ENCODE measurements at regions not wholly inside any gene's neighbourhood (a gene's known extent, or its start where the extent isn't known, plus 50 kb on each side); places are given as distances from the start of the nearest gene placed in this dataset.

- TF ChIP-seq ZNF850 (CRISPR knock-in tag; conservative IDR thresholded peaks at IDR 0.05): no peak
- TF ChIP-seq, protein P1, sequence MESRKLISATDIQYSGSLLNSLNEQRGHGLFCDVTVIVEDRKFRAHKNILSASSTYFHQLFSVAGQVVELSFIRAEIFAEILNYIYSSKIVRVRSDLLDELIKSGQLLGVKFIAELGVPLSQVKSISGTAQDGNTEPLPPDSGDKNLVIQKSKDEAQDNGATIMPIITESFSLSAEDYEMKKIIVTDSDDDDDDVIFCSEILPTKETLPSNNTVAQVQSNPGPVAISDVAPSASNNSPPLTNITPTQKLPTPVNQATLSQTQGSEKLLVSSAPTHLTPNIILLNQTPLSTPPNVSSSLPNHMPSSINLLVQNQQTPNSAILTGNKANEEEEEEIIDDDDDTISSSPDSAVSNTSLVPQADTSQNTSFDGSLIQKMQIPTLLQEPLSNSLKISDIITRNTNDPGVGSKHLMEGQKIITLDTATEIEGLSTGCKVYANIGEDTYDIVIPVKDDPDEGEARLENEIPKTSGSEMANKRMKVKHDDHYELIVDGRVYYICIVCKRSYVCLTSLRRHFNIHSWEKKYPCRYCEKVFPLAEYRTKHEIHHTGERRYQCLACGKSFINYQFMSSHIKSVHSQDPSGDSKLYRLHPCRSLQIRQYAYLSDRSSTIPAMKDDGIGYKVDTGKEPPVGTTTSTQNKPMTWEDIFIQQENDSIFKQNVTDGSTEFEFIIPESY (CRISPR knock-in tag; IDR thresholded peaks at IDR 0.05): no peak
- no peak for TF ChIP-seq NFYB (CRISPR knock-in tag; IDR thresholded peaks at IDR 0.05)
- TF ChIP-seq ZFP36L2 (CRISPR knock-in tag; IDR thresholded peaks at IDR 0.05): no peak
- TF ChIP-seq, protein P2, sequence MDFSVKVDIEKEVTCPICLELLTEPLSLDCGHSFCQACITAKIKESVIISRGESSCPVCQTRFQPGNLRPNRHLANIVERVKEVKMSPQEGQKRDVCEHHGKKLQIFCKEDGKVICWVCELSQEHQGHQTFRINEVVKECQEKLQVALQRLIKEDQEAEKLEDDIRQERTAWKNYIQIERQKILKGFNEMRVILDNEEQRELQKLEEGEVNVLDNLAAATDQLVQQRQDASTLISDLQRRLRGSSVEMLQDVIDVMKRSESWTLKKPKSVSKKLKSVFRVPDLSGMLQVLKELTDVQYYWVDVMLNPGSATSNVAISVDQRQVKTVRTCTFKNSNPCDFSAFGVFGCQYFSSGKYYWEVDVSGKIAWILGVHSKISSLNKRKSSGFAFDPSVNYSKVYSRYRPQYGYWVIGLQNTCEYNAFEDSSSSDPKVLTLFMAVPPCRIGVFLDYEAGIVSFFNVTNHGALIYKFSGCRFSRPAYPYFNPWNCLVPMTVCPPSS (IDR thresholded peaks at IDR 0.05): no peak
- no peak for TF ChIP-seq ZNF530 (CRISPR knock-in tag; IDR thresholded peaks at IDR 0.05; ENCODE audit: low read depth)
- no peak for TF ChIP-seq MXI1 (IDR thresholded peaks at IDR 0.05; ENCODE audit: borderline replicate concordance, low read depth, low read length)
- no peak for TF ChIP-seq ASH2L (IDR thresholded peaks at IDR 0.05; ENCODE audit: insufficient read length, low read depth, low read length)
- TF ChIP-seq ETV6 (CRISPR knock-in tag; conservative IDR thresholded peaks at IDR 0.05): no peak
- TF ChIP-seq CEBPB (IDR thresholded peaks at IDR 0.05; ENCODE audit: borderline replicate concordance, low read depth, low read length): no peak
- no peak for TF ChIP-seq ZNF768 (CRISPR knock-in tag; IDR thresholded peaks at IDR 0.05)
Observed at GRCh38 chr3:162328649-162329048, 832.0 kb downstream of the OTOL1 start.

All from HepG2 (cell line).